NOMO-1 treated with dmso at 0.1 percent for 144 hours (cell line): ENCODE measurements at regions not wholly inside any gene's neighbourhood (a gene's known extent, or its start where the extent isn't known, plus 50 kb on each side); places are given as distances from the start of the nearest gene placed in this dataset.

Experiments
- DNase-seq: peaks from one replicate; lab custom pipeline; 2025; ENCODE audit not compliant: unreplicated experiment; lab: John Stamatoyannopoulos, UW

DNA sequence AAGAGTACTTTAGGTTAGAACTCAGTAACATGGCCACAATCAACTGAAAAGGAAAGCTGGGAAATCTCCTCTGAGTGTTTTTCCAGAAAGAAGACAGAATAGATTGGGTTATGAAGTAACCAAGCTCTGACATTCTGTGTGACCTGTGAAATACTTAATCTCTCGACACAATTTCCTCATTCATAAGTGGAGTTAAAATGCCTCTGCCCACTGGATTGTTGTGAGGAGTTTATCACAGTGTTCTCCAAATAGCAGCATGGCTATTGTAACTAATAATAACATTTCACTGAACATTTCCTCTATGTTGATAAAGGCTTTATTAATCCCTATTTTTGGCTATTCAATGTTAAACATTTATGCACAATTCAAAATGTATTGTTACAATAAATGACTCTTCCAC, 311.0 kb downstream of the GABRB2 start:
- no peak for DNase-seq

DNA sequence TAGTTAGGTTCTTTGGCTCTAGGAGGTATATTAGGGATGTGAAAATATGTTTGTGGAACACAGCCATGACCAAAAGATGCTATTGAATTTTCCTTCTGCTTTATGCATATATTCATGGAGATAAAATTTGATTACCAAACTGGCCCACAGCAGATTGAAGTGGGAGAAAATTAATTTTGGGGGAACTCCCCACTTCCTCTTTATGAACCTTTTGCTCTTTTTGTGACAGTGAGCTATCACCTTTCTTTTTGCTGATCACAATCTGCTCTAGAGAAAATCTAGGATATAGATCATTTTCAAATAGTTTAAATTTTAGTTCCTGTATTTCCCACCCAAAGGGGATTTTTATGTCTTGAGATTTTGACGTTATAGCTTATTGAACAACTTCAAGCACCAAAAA, 313.0 kb downstream of the GABRB2 start:
- no peak for DNase-seq

DNA sequence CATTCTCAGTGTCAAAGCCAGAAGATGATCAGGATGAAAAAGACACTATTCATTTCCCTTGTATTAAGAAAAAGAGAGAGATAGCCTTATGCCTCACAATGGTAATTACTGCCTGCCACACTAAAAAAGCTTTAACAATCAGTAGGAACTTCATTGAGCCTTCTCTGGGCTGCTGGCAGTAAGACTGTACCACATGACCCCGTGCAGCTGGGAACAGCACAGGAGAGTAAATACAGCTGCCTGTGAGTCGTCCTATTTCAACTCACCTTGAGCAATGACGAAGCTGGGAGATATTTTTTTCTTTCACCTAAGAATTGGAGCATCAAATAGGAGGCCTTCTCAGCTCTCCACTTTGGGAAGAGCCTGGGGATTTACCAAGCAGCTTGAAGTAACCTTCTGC, 316.3 kb downstream of the GABRB2 start:
- no peak for DNase-seq

DNA sequence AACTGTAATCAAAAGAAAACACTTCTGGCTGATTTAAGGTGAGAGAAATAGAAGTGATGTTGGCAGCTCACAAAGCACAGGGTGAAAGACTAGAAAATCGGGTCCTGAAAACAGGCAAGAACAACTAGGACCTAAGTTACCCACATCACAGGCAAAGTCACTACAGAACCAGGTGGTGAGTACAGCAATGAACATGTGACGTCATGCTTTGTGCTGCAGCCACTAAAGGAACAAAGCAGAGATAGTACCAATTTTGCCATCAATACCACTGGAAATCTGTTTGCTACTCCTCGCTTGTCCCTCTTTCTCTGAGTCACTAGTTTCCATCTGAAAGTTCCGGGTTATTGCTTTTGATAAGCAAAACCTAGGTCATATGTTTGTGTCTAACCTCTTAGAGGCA, 326.7 kb downstream of the GABRB2 start:
- DNase-seq = no peak

DNA sequence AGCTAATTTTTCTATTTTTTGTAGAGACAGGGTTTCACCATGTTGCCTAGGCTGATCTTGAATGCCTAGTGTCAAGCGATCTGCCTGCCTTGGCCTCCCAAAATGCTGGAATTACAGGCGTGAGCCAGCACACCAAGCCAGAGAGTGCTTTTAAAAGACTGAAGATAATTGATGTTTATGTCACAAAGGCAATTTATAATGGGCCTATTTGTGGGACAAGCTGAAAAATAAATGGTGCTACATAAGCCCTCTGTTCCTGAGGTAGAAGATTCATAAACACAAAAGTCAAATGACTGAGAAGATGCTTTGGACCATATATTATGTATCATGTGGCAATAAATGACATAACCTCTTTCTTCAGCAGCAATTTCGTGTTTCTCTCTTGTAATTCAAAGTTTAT, 329.6 kb downstream of the GABRB2 start:
- DNase-seq = no peak

DNA sequence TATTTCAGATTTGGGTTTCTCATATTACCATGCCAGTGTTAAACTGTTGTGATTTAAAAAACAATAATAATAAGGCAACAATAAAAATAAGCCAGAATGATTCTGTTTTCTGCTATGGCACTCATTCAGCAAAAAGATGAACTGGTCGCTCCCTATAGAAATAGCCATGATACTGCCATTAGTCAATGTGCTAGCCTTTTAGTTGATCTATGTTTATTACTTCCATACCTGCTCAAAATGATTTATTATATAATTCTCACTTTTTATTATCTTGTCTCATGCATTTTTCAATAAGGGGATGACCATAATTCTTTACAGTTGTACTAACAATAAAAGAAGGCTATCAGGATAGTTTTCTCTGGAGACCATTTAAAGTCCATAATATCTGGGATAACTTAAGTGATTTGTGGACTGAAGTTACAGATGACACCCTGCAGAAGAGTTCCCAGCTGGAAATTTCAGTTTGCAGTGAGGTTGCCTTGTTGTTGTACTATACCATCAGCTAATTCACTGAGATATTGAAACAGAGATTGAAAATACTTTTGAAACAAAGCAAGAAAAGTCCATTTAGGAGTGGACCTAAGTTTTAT, 334.3 kb downstream of the GABRB2 start:
- DNase-seq = no peak

DNA sequence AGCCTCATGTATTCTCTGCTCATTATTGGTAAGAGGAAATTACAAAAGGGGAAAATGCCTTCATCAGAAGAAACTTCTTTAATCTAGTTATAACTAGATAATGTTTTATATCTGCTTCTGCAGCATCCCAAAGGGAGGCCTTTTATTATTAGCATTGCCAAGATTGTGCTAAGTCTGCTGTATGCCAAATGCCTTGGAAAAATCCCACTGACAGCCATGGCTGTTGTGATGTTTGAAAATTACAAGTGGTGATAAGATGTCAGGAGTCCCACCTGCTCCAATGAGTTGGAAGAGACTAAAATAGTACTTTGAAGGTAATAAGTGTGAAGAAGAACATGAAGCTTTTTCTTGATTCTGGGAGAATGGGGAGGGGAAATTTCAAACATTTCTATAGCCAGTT, 345.0 kb downstream of the GABRB2 start:
- no peak for DNase-seq

DNA sequence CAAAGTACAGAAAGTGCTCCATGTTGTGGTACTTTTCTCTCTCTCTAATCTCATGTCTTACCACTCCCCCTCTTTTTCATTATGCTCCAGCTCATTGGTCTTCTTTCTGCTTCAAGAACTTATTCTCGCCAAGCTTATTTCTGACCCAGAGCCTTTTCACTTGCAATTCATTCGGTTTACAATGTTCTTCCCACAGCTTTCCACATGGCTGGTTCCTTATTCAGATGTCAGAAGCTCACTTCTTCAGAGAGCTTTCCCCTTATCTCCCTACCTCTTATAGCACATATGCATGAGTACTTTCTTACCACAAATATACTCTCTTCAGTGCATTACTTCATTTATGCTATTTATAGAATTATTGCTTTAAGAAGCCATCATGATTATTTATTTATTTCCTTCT, 338.8 kb upstream of the ATP10B start:
- DNase-seq = no peak

DNA sequence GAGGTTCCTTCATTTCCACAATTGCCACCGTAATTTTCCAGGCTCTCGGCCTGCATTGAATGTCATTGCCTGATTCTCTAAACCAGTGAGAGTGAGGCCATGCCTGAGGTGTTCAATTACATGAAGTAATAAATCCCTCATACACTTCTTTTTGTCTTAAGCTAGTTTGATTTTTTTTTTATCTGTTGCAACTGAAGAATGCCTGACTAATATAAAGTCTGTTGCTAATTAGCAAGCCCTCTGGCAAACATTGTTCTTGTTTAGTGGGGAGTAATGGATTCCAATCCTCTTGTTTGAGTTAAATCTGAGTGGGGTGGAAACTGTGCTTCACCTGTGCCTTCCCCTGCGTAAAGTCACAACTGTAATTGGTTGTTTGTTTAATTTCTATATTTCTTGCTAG, 338.1 kb upstream of the ATP10B start:
- DNase-seq = no peak

DNA sequence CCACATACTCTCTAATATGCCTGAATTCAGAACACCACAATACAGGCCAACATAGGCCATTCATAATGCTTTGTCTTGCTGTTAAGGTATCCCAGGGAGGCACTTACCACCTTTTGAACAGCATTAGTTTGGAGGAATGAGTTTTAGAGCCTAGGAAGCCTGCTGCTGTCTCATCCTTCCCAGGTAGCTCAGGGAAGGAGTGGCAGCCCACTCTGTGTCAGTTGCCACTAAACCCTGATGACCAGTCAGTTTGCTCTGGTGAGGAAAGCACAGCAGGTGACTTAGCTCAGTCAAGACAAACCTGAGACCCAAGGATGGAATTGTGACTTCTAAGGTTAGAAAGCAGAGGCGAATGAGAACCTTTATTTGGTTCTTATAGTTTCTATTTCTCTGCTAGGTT, 337.4 kb upstream of the ATP10B start:
- no peak for DNase-seq

DNA sequence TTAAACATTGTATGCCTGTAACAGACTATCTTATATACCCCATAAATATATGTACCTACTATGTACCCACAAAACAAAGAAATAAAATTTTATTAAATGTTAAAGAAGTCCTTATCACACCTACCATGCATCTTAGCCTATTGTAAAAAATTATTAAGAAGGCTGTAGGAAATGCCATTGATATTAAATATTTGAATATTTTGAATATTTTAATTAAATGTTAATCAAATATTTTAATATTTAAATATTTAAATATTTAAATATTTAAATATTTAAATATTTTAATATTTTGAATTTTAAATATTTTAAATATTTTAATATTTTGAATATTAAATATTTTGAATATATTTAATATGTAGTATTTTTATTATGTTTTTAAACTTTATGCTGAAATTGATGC, 331.5 kb upstream of the ATP10B start:
- no peak for DNase-seq

DNA sequence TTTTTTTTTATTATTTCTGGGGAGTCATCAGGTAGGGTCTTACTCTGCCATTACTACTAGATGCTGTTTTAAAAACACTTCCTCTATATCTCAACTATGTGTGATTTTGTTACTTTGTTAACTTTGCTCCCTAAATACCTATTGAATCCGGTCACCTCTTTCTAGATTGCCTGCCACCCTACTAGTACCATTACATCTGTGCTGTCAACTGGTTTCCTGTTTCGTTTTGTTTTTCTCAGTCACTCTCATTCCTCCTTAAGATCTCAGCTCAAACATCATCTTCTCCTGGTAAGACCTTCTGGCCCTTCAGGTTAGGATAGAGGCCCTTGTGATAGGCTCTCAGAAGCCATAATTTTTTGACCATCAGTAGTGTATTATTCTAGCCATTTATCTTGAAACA, 324.2 kb upstream of the ATP10B start:
- DNase-seq = no peak

DNA sequence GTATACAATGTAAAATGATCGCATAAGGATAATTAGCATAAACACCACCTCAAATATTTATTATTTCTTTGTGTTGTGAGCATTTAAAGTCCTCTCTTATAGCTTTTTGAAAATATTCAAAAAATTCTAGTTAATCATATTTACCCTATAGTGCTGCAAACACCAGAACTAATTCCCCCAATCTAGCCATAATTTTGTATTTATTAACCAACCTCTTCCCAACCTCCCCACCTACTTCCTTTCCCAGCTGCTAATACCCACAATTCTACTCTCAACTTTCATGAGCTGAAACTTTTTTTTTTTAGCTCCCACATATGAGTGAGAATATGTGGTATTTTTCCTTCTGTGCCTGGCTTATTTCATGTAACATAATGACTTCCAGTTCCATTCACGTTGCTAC, 317.8 kb upstream of the ATP10B start:
- DNase-seq = no peak

DNA sequence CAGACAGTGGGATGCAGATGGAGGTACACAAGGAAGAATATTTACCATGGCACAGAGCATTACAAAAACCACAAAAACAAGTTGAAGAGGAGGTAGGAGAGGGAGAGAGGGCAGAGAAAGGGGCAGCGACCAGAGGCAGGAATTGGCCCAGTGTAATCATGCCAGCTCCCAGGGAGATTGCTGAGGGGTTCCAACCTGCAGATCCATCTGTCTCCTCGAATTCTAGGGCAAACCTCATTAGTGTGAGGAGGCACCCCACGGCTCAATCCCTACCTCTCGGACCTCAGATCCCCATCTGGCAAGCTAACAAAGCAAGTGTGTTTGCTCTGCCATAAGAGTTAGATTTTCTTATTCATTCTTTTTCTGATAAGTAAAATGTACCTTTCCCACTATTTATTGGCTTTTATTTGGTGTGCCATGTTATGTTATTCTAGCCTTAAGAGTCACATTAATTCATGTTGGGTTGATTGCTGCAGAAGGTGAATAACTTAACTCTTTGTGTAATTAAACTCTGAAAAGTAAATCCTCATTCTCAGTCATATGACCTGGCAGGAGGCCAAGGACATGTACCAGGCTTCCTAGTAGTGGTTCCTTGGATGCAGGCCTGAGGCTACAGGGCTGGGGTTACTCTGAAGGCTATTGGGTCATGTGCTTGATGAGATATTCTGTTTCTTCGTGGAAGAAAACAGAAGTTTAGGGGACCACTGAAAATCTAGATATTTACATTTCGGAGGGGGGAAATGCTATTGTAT, 315.2 kb upstream of the ATP10B start:
- DNase-seq = no peak

DNA sequence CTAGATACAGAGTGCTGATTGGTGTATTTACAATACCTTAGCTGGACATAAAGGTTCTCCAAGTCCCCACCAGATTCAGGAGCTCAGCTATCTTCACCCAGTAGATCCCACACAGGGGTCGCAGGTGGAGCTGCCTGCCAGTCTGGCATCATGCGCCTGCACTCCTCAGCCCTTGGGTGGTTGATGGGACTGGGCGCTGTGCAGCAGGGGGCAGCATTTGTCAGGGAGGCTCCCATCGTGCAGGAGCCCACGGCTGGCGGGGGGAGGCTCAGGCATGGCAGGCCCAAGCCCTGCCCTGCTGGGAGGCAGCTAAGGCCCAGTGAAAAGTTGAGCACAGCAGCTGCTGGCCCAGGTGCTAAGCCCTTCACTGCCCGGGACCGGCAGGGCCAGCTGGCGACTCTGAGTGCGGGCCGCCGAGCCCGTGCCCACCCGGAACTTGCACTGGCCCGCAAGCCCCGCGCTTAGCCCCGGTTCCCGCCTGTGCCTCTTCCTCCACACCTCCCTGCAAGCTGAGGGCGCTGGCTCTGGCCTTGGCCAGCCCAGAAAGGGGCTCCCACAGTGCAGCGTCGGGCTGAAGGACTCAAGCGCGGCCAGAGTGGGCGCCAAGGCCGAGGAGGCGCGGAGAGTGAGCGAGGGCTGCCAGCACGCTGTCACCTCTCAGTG, 314.1 kb upstream of the ATP10B start:
- no peak for DNase-seq

DNA sequence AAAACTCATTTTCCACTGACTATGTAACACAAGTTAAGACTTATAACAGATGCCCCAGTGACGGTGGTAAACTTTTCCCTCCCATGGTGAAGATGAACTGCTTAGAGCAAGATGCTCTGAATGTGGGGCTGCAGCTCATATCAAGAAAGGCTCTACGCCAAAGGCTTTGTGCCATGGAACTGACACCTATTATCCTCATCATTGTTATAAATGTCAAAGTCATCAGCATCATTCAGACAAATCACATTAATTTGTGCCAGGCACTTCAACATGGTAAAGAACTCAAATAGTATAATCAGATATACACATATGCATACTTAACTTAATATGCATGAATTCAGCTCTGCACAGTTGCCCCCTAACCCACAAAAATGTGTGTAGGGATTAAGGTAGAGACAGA, 305.9 kb upstream of the ATP10B start:
- DNase-seq = no peak

DNA sequence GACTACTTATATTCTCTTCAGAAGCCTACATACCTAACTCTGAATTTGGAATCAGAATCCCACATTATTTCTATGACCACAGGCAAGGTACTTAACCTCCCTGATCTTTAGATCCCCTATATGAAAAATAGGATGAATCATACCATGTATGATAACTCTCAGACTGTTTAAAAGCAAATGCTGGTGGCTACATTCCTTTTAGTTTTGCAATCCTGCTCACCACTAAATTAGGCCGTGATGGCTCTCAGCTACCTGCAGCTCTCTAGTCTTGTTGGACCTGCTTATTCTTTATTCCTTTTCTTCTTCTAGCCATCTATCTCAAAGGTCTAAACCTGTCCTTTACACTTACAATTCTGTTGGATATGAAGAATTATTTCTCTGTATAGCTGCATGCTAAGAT, 303.4 kb upstream of the ATP10B start:
- no peak for DNase-seq

DNA sequence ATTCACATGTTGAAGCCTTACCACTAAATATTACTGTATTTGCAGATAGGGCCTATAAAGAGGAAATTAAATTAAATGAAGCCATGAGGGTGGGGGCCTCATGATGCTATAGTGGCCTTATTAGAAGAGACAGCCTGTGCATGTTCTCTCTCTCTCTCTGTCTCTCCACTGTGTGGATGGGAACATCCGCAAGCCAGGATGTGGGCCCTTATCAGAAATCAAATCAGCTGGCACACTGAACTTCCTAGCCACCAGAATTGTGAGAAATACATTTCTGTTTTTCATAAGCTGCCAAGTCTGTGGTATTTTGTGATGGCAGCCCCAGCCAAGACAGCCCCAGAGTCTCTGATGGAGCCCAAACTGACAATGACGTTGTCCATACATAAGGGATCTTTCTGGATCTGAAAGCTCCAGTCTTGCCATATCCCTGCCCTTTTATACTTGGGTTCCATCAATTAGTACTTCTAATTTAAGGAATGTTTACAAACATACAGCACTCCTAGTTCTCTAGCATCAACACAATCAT, 300.5 kb upstream of the ATP10B start:
- no peak for DNase-seq

DNA sequence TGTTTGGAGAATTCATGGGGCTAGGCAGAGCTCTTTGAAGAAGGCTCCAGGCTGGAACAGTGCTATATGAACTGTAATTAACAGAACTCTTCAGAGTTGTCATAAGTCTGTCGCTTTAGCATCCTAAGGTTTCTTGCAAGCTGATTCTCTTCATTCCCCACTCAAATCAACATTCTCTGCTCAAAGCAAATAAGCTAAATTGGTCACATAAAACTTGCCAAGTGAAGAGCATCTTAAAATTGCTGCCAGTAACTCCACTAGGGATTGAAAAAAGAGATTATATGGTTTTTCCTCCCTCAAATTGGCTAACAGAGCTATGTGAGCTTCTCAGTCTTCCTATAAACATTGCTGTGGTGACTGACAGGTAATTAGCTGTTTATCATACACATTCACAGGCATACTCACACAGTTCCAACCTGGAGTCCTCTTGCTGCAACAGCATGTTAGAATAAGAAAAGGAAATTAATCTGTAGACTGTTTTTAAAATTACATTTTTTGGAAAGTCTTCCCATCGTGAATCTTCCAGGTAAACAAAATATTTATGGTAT, 298.5 kb upstream of the ATP10B start:
- DNase-seq = no peak

DNA sequence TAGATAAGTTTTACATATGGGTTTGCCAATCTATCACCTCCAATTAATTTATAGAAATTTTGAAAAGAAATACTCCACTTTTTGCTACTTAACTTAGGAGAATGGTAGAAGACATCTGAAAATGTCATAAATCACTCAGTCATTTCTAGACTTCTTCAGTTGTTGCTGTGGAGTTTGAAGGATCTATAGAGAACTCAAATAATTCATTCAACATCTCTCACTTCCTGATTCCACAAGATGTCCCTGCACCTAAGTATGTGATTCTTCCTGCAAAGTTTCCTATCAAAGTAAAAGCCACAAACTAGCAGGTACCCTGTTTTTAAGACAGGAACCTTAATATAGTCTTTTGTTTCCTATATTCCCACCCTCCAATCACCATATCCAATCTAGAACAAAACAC, 297.1 kb upstream of the ATP10B start:
- no peak for DNase-seq

DNA sequence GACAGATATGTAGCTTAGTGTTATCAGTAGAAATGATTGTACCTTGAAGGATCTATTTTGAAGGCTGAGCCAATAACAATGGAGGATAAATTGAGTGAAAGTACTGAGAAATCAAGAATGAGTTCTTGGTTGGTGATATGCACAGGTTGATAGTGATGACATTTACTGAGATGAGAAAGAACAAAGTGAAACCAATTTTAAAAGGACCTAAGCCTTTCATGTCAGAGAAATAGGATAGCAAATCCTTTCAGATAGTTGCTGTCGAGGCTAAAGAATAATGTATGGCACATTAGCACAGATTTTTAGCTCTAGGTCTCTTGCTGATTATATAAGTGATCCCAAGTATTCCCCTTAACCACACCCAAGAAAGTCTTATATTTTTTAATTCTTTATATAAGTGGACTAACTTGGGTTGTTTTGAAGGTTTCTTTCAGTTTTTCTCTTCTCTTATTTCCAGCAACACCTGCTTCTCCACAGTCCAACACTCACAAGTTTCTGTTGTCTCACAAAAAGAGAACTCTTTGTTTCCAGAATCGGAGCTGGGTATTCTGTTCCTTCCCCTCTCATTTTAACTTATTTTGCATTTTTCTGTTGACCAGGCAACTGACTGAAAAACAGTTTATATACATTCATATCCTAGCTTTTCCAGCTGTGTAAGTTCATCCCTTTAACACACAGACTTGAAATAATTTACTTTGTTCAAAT, 286.9 kb upstream of the ATP10B start:
- no peak for DNase-seq
